ENCODE measurements at regions not wholly inside any gene's neighbourhood (a gene's known extent, or its start where the extent isn't known, plus 50 kb on each side); places are given as distances from the start of the nearest gene placed in this dataset.
A peak's percentile ranks its signal among the peaks of the same experiment; 100 is the strongest.
"Not testable (repeated sequence)": the region's sequence is repeated elsewhere in the genome, so short reads cannot be mapped to it uniquely, and the experiment has no call there.

DNA sequence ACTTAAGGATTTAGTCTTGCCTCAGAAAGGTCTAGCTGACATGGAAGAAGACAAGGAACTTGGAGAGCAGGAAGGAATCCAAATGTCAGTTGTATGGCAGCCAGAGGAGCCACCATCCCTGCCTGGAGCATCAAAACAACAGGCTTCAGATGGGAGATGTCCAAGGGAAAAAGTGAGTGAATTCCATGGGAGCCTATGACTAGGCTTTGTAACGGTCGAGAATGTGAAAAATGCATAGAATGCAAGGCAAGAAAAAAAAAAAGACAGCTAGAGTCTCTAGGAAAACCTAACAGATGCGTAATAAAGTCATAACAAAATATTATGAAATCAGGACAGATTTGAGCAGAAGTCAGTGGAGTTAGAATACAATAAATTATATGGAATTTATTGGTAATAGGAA lies 183.7 kb upstream of the LSM14A start:
- H3K27ac Mint-ChIP-seq: no peak overlapping the region
- DNase-seq (ENCODE audit: low spot score): no peak
- peaks cover 15% of the 10 kb centered on the region for H3K9me3 Mint-ChIP-seq
- H3K4me1 Mint-ChIP-seq (ENCODE audit: low read depth): no peaks in the 10 kb centered on the region
- H3K27me3 Mint-ChIP-seq (ENCODE audit: low read depth): no peaks in the 10 kb centered on the region
- H3K36me3 Mint-ChIP-seq (ENCODE audit: low read depth): no peaks in the 10 kb centered on the region
- no peak overlapping the region for H3K4me3 Mint-ChIP-seq

DNA sequence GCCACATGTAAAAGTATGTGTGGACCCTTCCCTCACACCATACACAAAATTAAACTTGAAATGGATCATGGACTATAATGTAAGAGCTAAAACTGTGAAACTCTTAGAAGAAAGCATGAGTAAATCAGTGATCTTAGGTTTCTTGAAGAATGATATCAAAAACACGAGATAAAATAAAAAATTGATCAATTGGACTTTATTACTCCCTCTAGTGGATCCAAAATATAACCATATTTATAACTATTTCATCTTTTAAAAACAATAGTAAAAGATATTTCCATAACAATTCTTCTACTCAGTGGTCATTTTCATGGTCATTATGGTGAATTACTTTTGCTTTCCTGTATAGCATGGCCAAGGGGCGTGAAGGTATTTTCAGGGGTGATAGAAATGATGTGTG lies 174.6 kb upstream of the LSM14A start:
- Mint-ChIP-seq H3K4me1 (ENCODE audit: low read depth) (no peaks in the 10 kb centered on the region), H3K4me3 (no peak overlapping the region), H3K36me3 (ENCODE audit: low read depth) (no peaks in the 10 kb centered on the region), H3K27me3 (ENCODE audit: low read depth) (peaks cover 2% of the 10 kb centered on the region), H3K27ac (no peak overlapping the region), H3K9me3 (peaks cover 4% of the 10 kb centered on the region)
- DNase-seq (ENCODE audit: low spot score): no peak

DNA sequence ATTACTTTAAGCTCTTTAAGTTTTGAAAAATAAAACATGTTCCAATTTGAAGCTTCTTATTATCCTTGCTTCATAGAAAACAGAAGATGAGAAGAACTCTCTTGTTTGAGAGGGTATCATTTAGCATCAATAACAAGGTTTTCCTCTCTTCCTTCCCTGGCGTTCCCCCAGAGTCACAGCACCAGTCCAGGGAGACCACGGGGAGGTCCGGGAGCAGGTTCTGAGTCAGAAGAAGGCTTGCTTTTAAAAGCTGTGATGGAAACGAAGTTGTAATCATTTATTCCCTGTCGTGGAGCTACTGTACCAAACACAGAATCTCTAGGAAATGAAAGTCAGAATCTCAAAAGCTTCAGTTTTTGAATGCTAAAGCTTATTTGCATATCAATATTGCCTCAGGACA lies 174.0 kb upstream of the LSM14A start:
- no peak for DNase-seq (ENCODE audit: low spot score)
- Mint-ChIP-seq H3K27ac (no peak overlapping the region), H3K4me1 (ENCODE audit: low read depth) (no peaks in the 10 kb centered on the region), H3K9me3 (peaks cover 1% of the 10 kb centered on the region), H3K36me3 (ENCODE audit: low read depth) (no peaks in the 10 kb centered on the region), H3K4me3 (no peak overlapping the region), H3K27me3 (ENCODE audit: low read depth) (peaks cover 2% of the 10 kb centered on the region)

DNA sequence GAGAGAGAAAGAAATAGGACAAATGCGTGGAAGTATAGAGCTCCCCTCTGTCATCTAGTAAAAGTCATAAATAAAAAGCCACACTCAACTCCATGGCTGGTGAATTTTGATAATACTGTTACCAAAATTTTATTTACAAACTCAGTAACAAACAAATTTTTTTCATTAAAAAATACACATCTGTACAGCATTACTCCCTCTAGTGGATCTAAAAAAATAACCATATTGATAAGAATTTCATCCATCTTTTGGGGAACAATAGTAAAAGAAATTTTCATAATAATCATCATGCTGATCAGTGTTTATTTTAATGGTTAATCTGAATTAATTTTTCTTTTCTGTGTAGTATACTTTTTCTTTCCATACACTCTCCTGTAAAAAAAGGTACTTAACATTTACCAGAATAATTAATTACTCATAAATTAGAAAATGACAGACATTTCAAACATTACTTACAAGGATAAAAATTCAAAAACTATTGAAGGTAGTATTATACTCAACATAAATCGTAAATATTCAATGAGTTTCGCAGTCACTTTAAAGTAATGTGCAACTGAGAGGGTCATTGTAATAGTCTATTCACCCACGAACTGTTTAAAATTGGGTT lies 173.5 kb upstream of the LSM14A start:
- DNase-seq (ENCODE audit: low spot score): no peak
- H3K27me3 Mint-ChIP-seq (ENCODE audit: low read depth): peaks cover 2% of the 10 kb centered on the region

DNA sequence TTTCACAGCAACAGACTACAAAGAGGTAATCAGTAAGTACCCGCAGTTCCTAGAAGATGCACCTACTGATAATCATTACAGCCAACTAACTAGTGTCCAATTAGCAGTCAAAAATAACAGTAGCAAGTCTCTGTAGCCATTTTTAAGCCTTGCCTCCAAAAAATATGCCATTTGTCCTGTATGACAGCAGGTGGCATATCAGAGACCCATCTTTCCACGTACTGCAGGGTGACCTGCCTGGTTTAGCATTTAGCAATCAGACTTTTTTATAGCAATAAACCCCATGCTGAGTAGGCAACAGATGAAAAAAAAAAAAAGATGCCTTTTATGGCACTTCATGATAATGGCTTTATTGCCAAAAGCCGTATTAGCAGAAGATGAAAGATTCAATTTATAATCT lies 155.3 kb upstream of the LSM14A start:
- Mint-ChIP-seq H3K4me1 (ENCODE audit: low read depth) (no peaks in the 10 kb centered on the region), H3K4me3 (no peak overlapping the region), H3K27ac (no peak overlapping the region), H3K9me3 (no peaks in the 10 kb centered on the region), H3K27me3 (ENCODE audit: low read depth) (peaks cover 5% of the 10 kb centered on the region), H3K36me3 (ENCODE audit: low read depth) (no peaks in the 10 kb centered on the region)
- DNase-seq (ENCODE audit: low spot score): no peak

More for the DNA sequence above, 173.5 kb upstream of the LSM14A start:
- Mint-ChIP-seq H3K36me3 (ENCODE audit: low read depth) (no peaks in the 10 kb centered on the region), H3K4me1 (ENCODE audit: low read depth) (no peaks in the 10 kb centered on the region), H3K27ac (no peak overlapping the region), H3K9me3 (no peaks in the 10 kb centered on the region), H3K4me3 (no peak overlapping the region)

DNA sequence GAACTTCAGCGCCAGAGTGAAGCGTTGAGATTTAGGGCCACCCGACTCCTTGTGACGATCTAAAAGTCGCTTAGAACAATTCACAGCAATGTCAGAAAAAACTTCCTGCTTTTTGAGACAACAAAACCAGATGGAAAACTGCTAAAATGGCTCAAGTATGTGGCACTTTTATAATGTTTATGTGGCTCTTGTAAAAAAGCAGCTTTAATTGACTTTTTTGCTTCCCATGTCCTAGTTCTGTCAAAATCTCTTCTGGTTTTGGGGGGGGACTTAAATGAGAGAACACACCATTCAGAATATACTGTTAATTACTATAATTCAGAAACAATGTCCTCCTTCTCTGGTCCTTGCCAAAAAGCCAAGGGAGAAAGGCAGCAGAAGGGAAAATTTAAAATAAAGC lies 154.7 kb upstream of the LSM14A start:
- peaks cover 5% of the 10 kb centered on the region for H3K27me3 Mint-ChIP-seq (ENCODE audit: low read depth)
- H3K27ac Mint-ChIP-seq: no peak overlapping the region
- DNase-seq (ENCODE audit: low spot score): no peak
- H3K4me1 Mint-ChIP-seq (ENCODE audit: low read depth): no peaks in the 10 kb centered on the region
- H3K36me3 Mint-ChIP-seq (ENCODE audit: low read depth): no peaks in the 10 kb centered on the region
- H3K9me3 Mint-ChIP-seq: peaks cover 4% of the 10 kb centered on the region
- no peak overlapping the region for H3K4me3 Mint-ChIP-seq

DNA sequence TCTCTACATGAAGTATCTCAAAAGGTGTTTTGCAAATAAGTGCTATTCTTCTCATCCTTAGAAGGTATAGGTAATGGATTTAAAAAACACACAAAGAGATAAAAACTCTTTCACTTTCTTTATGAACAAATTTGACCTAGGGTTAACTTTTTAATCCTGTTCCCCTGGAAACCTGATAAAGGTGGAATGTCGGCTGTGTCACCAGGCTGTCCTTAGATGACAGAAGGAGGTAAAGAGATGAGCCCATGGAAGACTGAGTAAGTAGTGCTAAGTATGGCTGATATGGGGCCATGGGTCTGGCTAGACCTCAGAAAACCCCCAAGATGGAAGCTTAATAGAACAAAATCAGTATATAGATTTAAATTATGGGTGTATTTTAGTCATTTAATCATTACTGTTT lies 153.8 kb upstream of the LSM14A start:
- peaks cover 5% of the 10 kb centered on the region for H3K27me3 Mint-ChIP-seq (ENCODE audit: low read depth)
- H3K9me3 Mint-ChIP-seq: peaks cover 12% of the 10 kb centered on the region
- no peak overlapping the region for H3K4me3 Mint-ChIP-seq
- no peak for DNase-seq (ENCODE audit: low spot score)
- no peaks in the 10 kb centered on the region for H3K4me1 Mint-ChIP-seq (ENCODE audit: low read depth)
- H3K36me3 Mint-ChIP-seq (ENCODE audit: low read depth): no peaks in the 10 kb centered on the region
- H3K27ac Mint-ChIP-seq: no peak overlapping the region

DNA sequence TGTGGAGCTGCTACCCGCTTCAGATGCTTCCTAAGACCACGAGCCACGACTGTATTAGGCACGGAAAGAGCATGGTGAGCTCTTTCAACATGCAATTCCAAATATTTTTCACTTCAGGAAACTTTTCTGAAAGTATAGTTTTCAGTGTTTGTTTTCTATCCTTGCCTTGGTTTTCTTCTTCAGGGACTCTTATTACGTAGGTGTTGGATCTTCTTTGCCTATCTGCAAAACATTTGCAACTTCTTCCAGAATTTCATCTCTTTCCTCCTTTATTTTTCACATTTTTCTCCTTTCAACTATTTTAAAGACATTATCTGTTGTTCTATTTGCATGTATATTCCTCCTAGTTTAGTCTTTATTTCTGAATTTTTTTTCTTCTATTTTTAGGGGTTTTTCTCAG lies 148.9 kb upstream of the LSM14A start:
- no peaks in the 10 kb centered on the region for H3K27me3 Mint-ChIP-seq (ENCODE audit: low read depth)
- H3K4me1 Mint-ChIP-seq (ENCODE audit: low read depth): no peaks in the 10 kb centered on the region
- H3K4me3 Mint-ChIP-seq: no peak overlapping the region
- no peaks in the 10 kb centered on the region for H3K36me3 Mint-ChIP-seq (ENCODE audit: low read depth)
- DNase-seq (ENCODE audit: low spot score): no peak
- H3K9me3 Mint-ChIP-seq: peaks cover 18% of the 10 kb centered on the region
- no peak overlapping the region for H3K27ac Mint-ChIP-seq

DNA sequence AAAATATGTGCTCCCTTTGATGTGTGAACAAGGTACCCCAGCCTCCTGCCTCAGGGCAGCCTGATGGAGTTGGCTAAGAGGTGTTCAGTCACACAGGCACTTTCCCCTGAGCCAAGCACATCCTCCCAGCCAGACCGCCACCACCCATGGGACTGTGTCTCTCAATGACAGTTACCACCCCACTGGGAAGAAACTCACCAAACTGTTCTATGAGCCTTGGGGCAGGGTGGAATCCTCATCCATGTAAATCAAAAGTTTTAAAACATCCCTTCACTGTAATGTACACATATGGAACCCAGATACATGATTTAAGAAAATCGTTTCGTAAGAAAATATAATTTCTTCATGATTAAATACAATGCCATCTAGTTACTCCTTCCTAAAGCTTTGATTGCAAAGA lies 138.4 kb upstream of the LSM14A start:
- Mint-ChIP-seq H3K27me3 (ENCODE audit: low read depth) (peaks cover 3% of the 10 kb centered on the region), H3K36me3 (ENCODE audit: low read depth) (no peaks in the 10 kb centered on the region), H3K27ac (no peak overlapping the region), H3K4me3 (no peak overlapping the region), H3K4me1 (ENCODE audit: low read depth) (no peaks in the 10 kb centered on the region), H3K9me3 (no peaks in the 10 kb centered on the region)
- no peak for DNase-seq (ENCODE audit: low spot score)

DNA sequence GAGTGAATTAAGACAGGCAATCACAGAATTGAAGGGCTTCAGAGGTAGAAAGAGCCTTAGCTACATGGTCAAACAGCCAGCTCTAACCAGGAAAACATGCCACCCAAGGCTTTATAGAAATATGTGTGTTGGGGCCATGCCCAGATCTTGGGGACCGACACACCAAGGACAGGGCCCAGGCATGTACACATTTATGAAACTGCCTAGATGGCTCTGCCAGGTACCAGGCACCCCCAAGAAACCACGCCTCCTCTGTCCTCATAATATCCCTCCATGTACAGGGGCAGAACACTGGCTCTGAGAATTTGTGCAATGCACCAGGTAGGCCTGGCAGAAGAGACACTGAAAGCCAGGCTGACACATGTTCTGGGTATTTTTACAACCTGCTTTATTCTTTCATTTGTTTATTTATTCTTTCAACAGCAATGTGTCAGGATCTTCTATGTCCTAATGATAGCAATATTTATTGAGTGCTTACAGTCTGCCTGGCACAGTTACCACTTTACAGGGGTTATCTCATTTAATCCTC lies 137.9 kb upstream of the LSM14A start:
- DNase-seq (ENCODE audit: low spot score): no peak
- Mint-ChIP-seq H3K9me3 (no peaks in the 10 kb centered on the region), H3K27me3 (ENCODE audit: low read depth) (peaks cover 3% of the 10 kb centered on the region), H3K4me1 (ENCODE audit: low read depth) (no peaks in the 10 kb centered on the region), H3K36me3 (ENCODE audit: low read depth) (no peaks in the 10 kb centered on the region), H3K4me3 (no peak overlapping the region), H3K27ac (no peak overlapping the region)

DNA sequence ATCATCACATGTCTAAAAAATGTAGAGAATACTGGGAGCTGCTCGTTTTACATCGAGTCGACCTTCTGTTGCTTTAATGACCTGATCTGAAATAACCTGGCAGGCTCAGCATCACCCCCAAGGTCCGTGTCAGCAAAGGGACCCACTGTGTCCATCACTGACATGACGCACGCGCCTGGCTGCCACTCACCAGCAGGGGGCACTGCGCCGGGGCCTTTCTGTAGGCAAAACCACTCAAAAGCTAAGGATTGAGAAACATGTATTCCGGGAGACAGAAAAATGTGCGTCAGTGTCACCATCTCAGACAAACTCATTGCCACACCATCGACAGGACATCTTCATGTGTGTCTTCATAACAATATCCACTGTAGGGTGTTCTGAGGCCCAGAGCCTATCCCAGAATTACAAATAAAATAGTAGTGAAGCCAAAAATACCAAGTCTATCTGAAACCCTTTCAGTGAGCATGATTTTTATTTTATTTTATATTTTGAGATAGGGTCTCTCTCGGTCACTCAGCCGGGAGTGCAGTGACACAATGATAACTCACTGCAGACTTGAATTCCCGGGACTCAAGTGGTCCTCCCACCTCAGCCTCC lies 130.3 kb upstream of the LSM14A start:
- no peak overlapping the region for H3K27ac Mint-ChIP-seq
- peak; percentile 60 for DNase-seq (ENCODE audit: low spot score)

DNA sequence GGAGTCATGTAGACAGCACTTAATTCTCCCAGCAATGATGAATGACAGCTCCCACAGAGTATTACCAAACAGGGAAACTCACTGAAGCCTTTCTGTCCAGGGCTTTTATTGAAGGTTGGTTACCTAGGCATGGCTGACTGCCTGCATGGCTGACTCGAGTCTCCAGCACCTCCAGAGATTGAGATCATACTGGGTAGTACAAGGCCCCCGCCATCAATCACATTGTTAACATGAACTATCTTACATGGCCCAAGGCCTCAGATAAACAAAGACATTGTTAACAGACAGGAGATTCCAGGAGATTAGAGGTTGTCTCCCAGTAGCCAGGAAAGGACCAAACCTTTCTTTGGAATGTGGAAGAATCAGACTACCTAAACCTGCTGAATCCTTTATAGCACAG lies 128.3 kb upstream of the LSM14A start:
- Mint-ChIP-seq H3K27me3 (ENCODE audit: low read depth) (peaks cover 4% of the 10 kb centered on the region), H3K36me3 (ENCODE audit: low read depth) (no peaks in the 10 kb centered on the region), H3K9me3 (no peaks in the 10 kb centered on the region), H3K4me1 (ENCODE audit: low read depth) (no peaks in the 10 kb centered on the region), H3K4me3 (no peak overlapping the region), H3K27ac (no peak overlapping the region)
- no peak for DNase-seq (ENCODE audit: low spot score)

More for the DNA sequence above, 130.3 kb upstream of the LSM14A start:
- H3K4me3 Mint-ChIP-seq: no peak overlapping the region
- no peaks in the 10 kb centered on the region for H3K9me3 Mint-ChIP-seq
- peaks cover 4% of the 10 kb centered on the region for H3K27me3 Mint-ChIP-seq (ENCODE audit: low read depth)
- H3K36me3 Mint-ChIP-seq (ENCODE audit: low read depth): no peaks in the 10 kb centered on the region
- no peaks in the 10 kb centered on the region for H3K4me1 Mint-ChIP-seq (ENCODE audit: low read depth)

DNA sequence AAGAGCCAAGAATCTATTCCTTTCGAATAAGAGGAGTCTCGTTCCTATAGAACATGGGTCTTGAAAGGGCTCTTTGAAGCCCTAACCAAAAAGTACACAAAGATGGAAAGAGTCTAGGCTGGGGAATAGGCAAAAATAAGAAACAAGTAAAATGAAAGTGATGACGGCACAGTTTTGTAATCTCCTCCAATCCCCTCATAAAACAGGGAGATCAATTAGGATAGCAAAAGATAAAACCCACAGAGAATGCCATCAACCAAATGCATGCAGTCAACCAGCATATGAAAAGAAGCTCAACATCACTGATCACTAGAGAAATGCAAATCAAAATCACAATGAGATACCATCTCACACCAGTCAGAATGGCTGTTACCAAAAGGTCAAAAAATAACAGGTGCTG lies 122.4 kb upstream of the LSM14A start:
- H3K36me3 Mint-ChIP-seq (ENCODE audit: low read depth): no peaks in the 10 kb centered on the region
- no peak overlapping the region for H3K27ac Mint-ChIP-seq
- no peak for DNase-seq (ENCODE audit: low spot score)
- H3K4me1 Mint-ChIP-seq (ENCODE audit: low read depth): no peaks in the 10 kb centered on the region
- no peak overlapping the region for H3K4me3 Mint-ChIP-seq
- H3K27me3 Mint-ChIP-seq (ENCODE audit: low read depth): peaks cover 2% of the 10 kb centered on the region
- H3K9me3 Mint-ChIP-seq: no peaks in the 10 kb centered on the region

DNA sequence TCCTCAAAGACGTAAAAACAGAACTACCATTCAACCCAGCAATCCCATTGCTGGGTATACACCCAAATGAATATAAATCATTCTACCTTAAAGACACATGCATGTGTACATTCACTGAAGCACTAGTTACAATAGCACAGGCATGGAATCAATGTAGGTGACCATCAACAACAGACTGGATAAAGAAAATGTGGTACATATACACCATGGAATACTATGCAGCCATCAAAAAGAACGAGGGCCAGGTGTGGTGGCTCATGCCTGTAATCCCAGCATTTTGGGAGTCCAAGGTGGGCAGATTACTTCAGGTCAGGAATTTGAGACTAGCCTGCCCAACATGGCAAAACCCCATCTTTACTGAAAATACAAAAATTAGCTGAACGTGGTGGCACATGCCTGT lies 121.9 kb upstream of the LSM14A start:
- not testable (repeated sequence) for H3K4me1 Mint-ChIP-seq (ENCODE audit: low read depth); H3K4me3 Mint-ChIP-seq; H3K27me3 Mint-ChIP-seq (ENCODE audit: low read depth); DNase-seq (ENCODE audit: low spot score); H3K9me3 Mint-ChIP-seq; H3K36me3 Mint-ChIP-seq (ENCODE audit: low read depth); H3K27ac Mint-ChIP-seq

DNA sequence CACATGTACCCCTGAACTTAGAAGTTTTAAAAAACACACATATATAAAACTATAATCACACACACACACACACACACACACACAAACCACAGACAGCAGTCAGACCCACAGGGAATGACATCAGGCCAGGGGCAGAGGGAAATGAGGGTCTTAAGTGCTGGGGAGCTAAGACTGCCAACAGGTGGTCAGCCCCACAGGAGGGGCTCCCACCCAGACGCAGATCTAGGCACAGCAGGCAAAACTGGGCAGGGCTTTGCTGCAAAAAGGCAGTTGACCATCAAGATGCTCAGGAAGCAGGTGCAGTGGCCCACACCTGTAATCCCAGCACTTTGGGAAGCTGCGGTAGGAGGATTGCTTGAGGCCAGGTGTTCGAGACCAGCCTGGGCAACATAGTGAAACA lies 121.0 kb upstream of the LSM14A start:
- H3K36me3 Mint-ChIP-seq (ENCODE audit: low read depth): no peaks in the 10 kb centered on the region
- no peak overlapping the region for H3K4me3 Mint-ChIP-seq
- H3K4me1 Mint-ChIP-seq (ENCODE audit: low read depth): no peaks in the 10 kb centered on the region
- peaks cover 2% of the 10 kb centered on the region for H3K27me3 Mint-ChIP-seq (ENCODE audit: low read depth)
- no peak for DNase-seq (ENCODE audit: low spot score)
- H3K9me3 Mint-ChIP-seq: no peaks in the 10 kb centered on the region
- H3K27ac Mint-ChIP-seq: no peak overlapping the region

Measured in T-helper 2 cell treated with Interferon-gamma antibody and Interleukin-4, amounts not matched to agents 5 μg/mL and 100 μg/mL, for 36 hours (primary cell).